ENCODE measurements at regions not wholly inside any gene's neighbourhood (a gene's known extent, or its start where the extent isn't known, plus 50 kb on each side); places are given as distances from the start of the nearest gene placed in this dataset.

DNA sequence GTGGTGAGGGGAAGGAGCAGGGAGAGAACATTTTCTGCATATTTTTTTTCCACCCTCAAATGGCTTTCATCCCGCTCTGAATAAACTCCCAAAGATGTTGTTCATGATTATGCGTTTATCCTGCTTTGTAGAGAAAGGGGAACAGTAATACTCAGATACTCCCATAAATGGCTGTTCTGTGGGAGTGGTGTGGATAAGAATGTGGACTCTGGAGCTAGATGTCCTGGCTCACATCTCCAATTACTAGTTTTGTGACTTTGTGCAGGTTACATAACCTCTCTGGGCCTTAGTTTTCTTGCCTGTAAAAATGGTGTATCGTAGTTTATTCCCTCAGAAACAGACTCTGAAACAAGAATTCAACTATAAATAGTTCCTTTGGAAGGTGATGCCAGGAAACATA lies 395.4 kb upstream of the SUCLG2 start:
- Histone ChIP-seq H3K4me1 (ENCODE audit: insufficient read depth, low read length) (no peaks in the 10 kb centered on the region), H4K20me1 (ENCODE audit: insufficient read depth, low read length) (no peaks in the 10 kb centered on the region), H3K9me3 (ENCODE audit: insufficient read depth, low read length, severe bottlenecking) (no peaks in the 10 kb centered on the region), H3K79me2 (ENCODE audit: insufficient read depth, low read length) (no peaks in the 10 kb centered on the region), H2AFZ (ENCODE audit: low read depth, low read length) (no peak overlapping the region), H3K9ac (ENCODE audit: low read depth, low read length) (no peak overlapping the region), H3K36me3 (ENCODE audit: insufficient read depth, low read length) (no peaks in the 10 kb centered on the region), H3K4me2 (ENCODE audit: insufficient read depth, low read length) (no peak overlapping the region), H3K27ac (ENCODE audit: low read length) (no peak overlapping the region), H3K4me3 (ENCODE audit: low read depth in 1 of 2, low read length in 2 of 2) (no peak overlapping the region), H3K27me3 (ENCODE audit: insufficient read depth, low read length, poor library complexity) (no peaks in the 10 kb centered on the region)
- DNase-seq (no peak), ATAC-seq (ENCODE audit: insufficient read depth, low read depth) (no peak)
- TF ChIP-seq EZH2 (IDR thresholded peaks at IDR 0.05; ENCODE audit: borderline replicate concordance, low read depth, low read length, severe bottlenecking) (no peak), CTCF (IDR thresholded peaks at IDR 0.05; ENCODE audit: borderline replicate concordance, extremely low read depth, low read length, poor library complexity, severe bottlenecking) (no peak)

DNA sequence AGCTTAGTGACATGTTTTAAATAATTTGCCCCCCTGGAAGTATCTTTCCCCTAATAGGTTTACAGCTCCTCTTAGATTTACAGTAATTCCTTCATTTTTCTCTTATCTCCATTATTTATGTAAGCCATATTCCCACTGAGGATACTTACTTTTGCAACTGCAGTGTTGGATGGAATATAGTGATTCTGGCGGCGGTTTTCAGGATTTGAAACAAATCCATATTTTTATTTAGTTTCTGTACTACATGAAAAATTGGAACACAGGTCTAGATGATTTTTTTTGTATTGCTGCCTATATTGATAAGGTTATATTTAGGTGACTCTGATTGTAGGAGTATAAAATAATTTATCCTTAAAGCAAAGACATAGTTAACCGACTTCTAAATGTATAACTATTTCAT lies 391.6 kb upstream of the SUCLG2 start:
- Histone ChIP-seq H3K79me2 (ENCODE audit: insufficient read depth, low read length) (no peaks in the 10 kb centered on the region), H3K4me3 (ENCODE audit: low read depth in 1 of 2, low read length in 2 of 2) (no peak overlapping the region), H2AFZ (ENCODE audit: low read depth, low read length) (no peak overlapping the region), H3K27ac (ENCODE audit: low read length) (no peak overlapping the region), H3K4me2 (ENCODE audit: insufficient read depth, low read length) (no peak overlapping the region), H4K20me1 (ENCODE audit: insufficient read depth, low read length) (no peaks in the 10 kb centered on the region), H3K27me3 (ENCODE audit: insufficient read depth, low read length, poor library complexity) (no peaks in the 10 kb centered on the region), H3K4me1 (ENCODE audit: insufficient read depth, low read length) (no peaks in the 10 kb centered on the region), H3K9me3 (ENCODE audit: insufficient read depth, low read length, severe bottlenecking) (no peaks in the 10 kb centered on the region), H3K36me3 (ENCODE audit: insufficient read depth, low read length) (no peaks in the 10 kb centered on the region), H3K9ac (ENCODE audit: low read depth, low read length) (no peak overlapping the region)
- TF ChIP-seq EZH2 (IDR thresholded peaks at IDR 0.05; ENCODE audit: borderline replicate concordance, low read depth, low read length, severe bottlenecking): no peak
- TF ChIP-seq CTCF (IDR thresholded peaks at IDR 0.05; ENCODE audit: borderline replicate concordance, extremely low read depth, low read length, poor library complexity, severe bottlenecking): no peak
- ATAC-seq (ENCODE audit: insufficient read depth, low read depth): no peak
- DNase-seq: no peak

GRCh38 chr3:68033867-68034266 lies 379.5 kb upstream of the SUCLG2 start:
- no peak overlapping the region for H3K4me2 ChIP-seq (ENCODE audit: insufficient read depth, low read length)
- TF ChIP-seq EZH2 (IDR thresholded peaks at IDR 0.05; ENCODE audit: borderline replicate concordance, low read depth, low read length, severe bottlenecking) (no peak), CTCF (IDR thresholded peaks at IDR 0.05; ENCODE audit: borderline replicate concordance, extremely low read depth, low read length, poor library complexity, severe bottlenecking) (no peak)
- ATAC-seq (ENCODE audit: insufficient read depth, low read depth) (no peak), DNase-seq (no peak)
- H3K9ac ChIP-seq (ENCODE audit: low read depth, low read length): no peak overlapping the region
- no peaks in the 10 kb centered on the region for H3K9me3 ChIP-seq (ENCODE audit: insufficient read depth, low read length, severe bottlenecking)
- H3K36me3 ChIP-seq (ENCODE audit: insufficient read depth, low read length): no peaks in the 10 kb centered on the region
- H3K4me3 ChIP-seq (ENCODE audit: low read depth in 1 of 2, low read length in 2 of 2): no peak overlapping the region
- no peak overlapping the region for H3K27ac ChIP-seq (ENCODE audit: low read length)
- no peak overlapping the region for H2AFZ ChIP-seq (ENCODE audit: low read depth, low read length)
- H4K20me1 ChIP-seq (ENCODE audit: insufficient read depth, low read length): no peaks in the 10 kb centered on the region
- H3K27me3 ChIP-seq (ENCODE audit: insufficient read depth, low read length, poor library complexity): no peaks in the 10 kb centered on the region
- H3K79me2 ChIP-seq (ENCODE audit: insufficient read depth, low read length): no peaks in the 10 kb centered on the region
- no peaks in the 10 kb centered on the region for H3K4me1 ChIP-seq (ENCODE audit: insufficient read depth, low read length)

GRCh38 chr3:68032209-68032608 lies 377.8 kb upstream of the SUCLG2 start:
- H2AFZ ChIP-seq (ENCODE audit: low read depth, low read length): 0 out of 2 replicates have a peak overlapping the region, but pooled peaks have one; percentile 5
- H3K9me3 ChIP-seq (ENCODE audit: insufficient read depth, low read length, severe bottlenecking): no peaks in the 10 kb centered on the region
- TF ChIP-seq CTCF (IDR thresholded peaks at IDR 0.05; ENCODE audit: borderline replicate concordance, extremely low read depth, low read length, poor library complexity, severe bottlenecking): no peak
- no peak for TF ChIP-seq EZH2 (IDR thresholded peaks at IDR 0.05; ENCODE audit: borderline replicate concordance, low read depth, low read length, severe bottlenecking)
- H3K27me3 ChIP-seq (ENCODE audit: insufficient read depth, low read length, poor library complexity): no peaks in the 10 kb centered on the region
- H3K4me3 ChIP-seq (ENCODE audit: low read depth in 1 of 2, low read length in 2 of 2): no peak overlapping the region
- ATAC-seq (ENCODE audit: insufficient read depth, low read depth) (no peak), DNase-seq (no peak)
- H3K36me3 ChIP-seq (ENCODE audit: insufficient read depth, low read length): no peaks in the 10 kb centered on the region
- no peak overlapping the region for H3K4me2 ChIP-seq (ENCODE audit: insufficient read depth, low read length)
- no peaks in the 10 kb centered on the region for H4K20me1 ChIP-seq (ENCODE audit: insufficient read depth, low read length)
- H3K4me1 ChIP-seq (ENCODE audit: insufficient read depth, low read length): no peaks in the 10 kb centered on the region
- no peak overlapping the region for H3K9ac ChIP-seq (ENCODE audit: low read depth, low read length)
- no peak overlapping the region for H3K27ac ChIP-seq (ENCODE audit: low read length)
- no peaks in the 10 kb centered on the region for H3K79me2 ChIP-seq (ENCODE audit: insufficient read depth, low read length)

All from DND-41 (cell line).